A549 (cell line): ENCODE measurements at regions not wholly inside any gene's neighbourhood (a gene's known extent, or its start where the extent isn't known, plus 50 kb on each side); places are given as distances from the start of the nearest gene placed in this dataset.

Experiments
- ATAC-seq, 2 experiments: fragments of 200-7000 bp in 1 of 2; fragments of >200 bp in 1 of 2; cut with Nextera tagmentation in 1 of 2; cut with Tn5 transposase in 1 of 2; 3 replicates each; pipeline versions ENCODE4 v1.8.0 to v1.9.1; 2018 to 2020; ENCODE audit warnings: mild to moderate bottlenecking in 1 of 2, moderate library complexity in 1 of 2
- CTCF ChIA-PET: fragments of 300-600 bp; sonication (Branson Sonifier 250); formaldehyde crosslinking; extraction: SDS; loops from one replicate; lab custom pipeline; 2021; ENCODE audit warnings: antibody characterized with exemption, inconsistent platforms; lab: Yijun Ruan, JAX
- POLR2A ChIA-PET: fragments of 350-600 bp; formaldehyde crosslinking; extraction: SDS; loops from one replicate; lab custom pipeline; 2021; ENCODE audit warnings: antibody characterized with exemption, inconsistent platforms; lab: Yijun Ruan, JAX
- DNase-seq, 2 experiments: peaks; one replicate each; pipeline versions ENCODE4 v3.0.0 to v3.0.0-alpha.2; 2011 to 2016; ENCODE audit warnings: low read depth in 1 of 2, low spot score in 1 of 2
- FAIRE-seq: peaks from 2 replicates; lab custom pipeline; 2011; peaks lifted over from hg19 to GRCh38; lab: Jason Lieb, UNC
- H3K27ac ChIP-seq, 2 experiments: fragments of >200 bp; sonication (Bioruptor Twin); formaldehyde crosslinking; 3 replicates each; pipeline ENCODE4 v1.5.1; 2016 to 2017
- H3K4me1 ChIP-seq: fragments of >200 bp; sonication (Bioruptor Twin); formaldehyde crosslinking; 3 replicates; pipeline ENCODE4 v1.6.1; 2016
- H3K4me2 ChIP-seq: fragments of >200 bp; sonication (Bioruptor Twin); formaldehyde crosslinking; 3 replicates; pipeline ENCODE4 v1.6.1; 2016
- H3K4me3 ChIP-seq: fragments of >200 bp; sonication (Bioruptor Twin); formaldehyde crosslinking; 3 replicates; pipeline ENCODE4 v1.5.1; 2016
- H3K9me3 ChIP-seq: fragments of >200 bp; sonication (Bioruptor Twin); formaldehyde crosslinking; 3 replicates; pipeline ENCODE4 v1.6.1; 2016
- CEBPB ChIP-seq, 2 experiments: fragments of >200 bp in 1 of 2; sonication (Bioruptor Twin) in 1 of 2; formaldehyde crosslinking in 1 of 2; IDR thresholded peaks; 2 replicates each; pipeline ENCODE4 v1.6.1; 2012 to 2016
- CHD2 ChIP-seq: fragments of 150-350 bp; IDR thresholded peaks from 2 replicates; pipeline ENCODE4 v1.6.1; 2014; ENCODE audit warnings: low read length; ENCODE audit not compliant: partially characterized antibody
- CHD4 ChIP-seq: fragments of 200-600 bp; sonication (generic); IDR thresholded peaks from 2 replicates; pipeline ENCODE4 v1.6.1; 2016; ENCODE audit warnings: antibody characterized with exemption, mild to moderate bottlenecking, borderline replicate concordance
- E2F6 ChIP-seq: IDR thresholded peaks from 2 replicates; pipeline ENCODE4 v1.6.1; 2012; ENCODE audit warnings: low read depth, borderline replicate concordance
- EP300 ChIP-seq, 2 experiments: fragments of >200 bp; sonication (Bioruptor Twin); formaldehyde crosslinking; IDR thresholded peaks; 2 replicates in 1 of 2; 3 replicates in 1 of 2; pipeline ENCODE4 v1.6.1; 2016 to 2017
- FOXS1 ChIP-seq: fragments of 250-450 bp; sonication (Bioruptor Pico); IDR thresholded peaks from 2 replicates; pipeline ENCODE4 v1.5.0; 2020; ENCODE audit warnings: mild to moderate bottlenecking, moderate library complexity
- HEYL ChIP-seq: fragments of 250-450 bp; sonication (Bioruptor Pico); IDR thresholded peaks from 2 replicates; pipeline ENCODE4 v1.8.0; 2021; ENCODE audit warnings: mild to moderate bottlenecking, moderate library complexity
- HMGXB4 ChIP-seq: fragments of 250-450 bp; sonication (Bioruptor Pico); IDR thresholded peaks from 2 replicates; pipeline ENCODE4 v1.5.0; 2021; ENCODE audit warnings: mild to moderate bottlenecking, moderate library complexity, borderline replicate concordance
- HOXA7 ChIP-seq: fragments of 250-450 bp; sonication (Bioruptor Pico); IDR thresholded peaks from 2 replicates; pipeline ENCODE4 v1.5.0; 2020; ENCODE audit warnings: mild to moderate bottlenecking, moderate library complexity
- HOXB13 ChIP-seq: fragments of 250-450 bp; sonication (Bioruptor Pico); IDR thresholded peaks from 2 replicates; pipeline ENCODE4 v1.5.0; 2020; ENCODE audit warnings: low read depth, mild to moderate bottlenecking, moderate library complexity
- MYC ChIP-seq: IDR thresholded peaks from 2 replicates; pipeline ENCODE4 v1.6.1; 2012; ENCODE audit warnings: mild to moderate bottlenecking, inconsistent platforms, low read length, improper control_type of control experiment, borderline replicate concordance
- NR3C1 ChIP-seq: fragments of >200 bp; sonication (Bioruptor Twin); formaldehyde crosslinking; IDR thresholded peaks from 3 replicates; pipeline ENCODE4 v1.6.1; 2017
- PBX3 ChIP-seq: IDR thresholded peaks from 2 replicates; pipeline ENCODE4 v1.6.1; 2012
- POLR2A ChIP-seq: IDR thresholded peaks from 2 replicates; pipeline ENCODE4 v1.6.1; 2012; ENCODE audit warnings: mild to moderate bottlenecking, low read length
- RNF2 ChIP-seq: fragments of 200-600 bp; sonication (generic); IDR thresholded peaks from 2 replicates; pipeline ENCODE4 v1.6.1; 2016; ENCODE audit warnings: low read depth, mild to moderate bottlenecking, antibody characterized with exemption, moderate library complexity, borderline replicate concordance
- TFCP2L1 ChIP-seq: fragments of 250-450 bp; sonication (Bioruptor Pico); IDR thresholded peaks from 2 replicates; pipeline ENCODE4 v1.5.0; 2021; ENCODE audit warnings: mild to moderate bottlenecking
- ZNF302 ChIP-seq: fragments of 250-450 bp; sonication (Bioruptor Pico); IDR thresholded peaks from 2 replicates; pipeline ENCODE4 v1.9.0; 2021; ENCODE audit warnings: inconsistent platforms, mild to moderate bottlenecking, moderate library complexity
- ZSCAN20 ChIP-seq: fragments of 250-450 bp; sonication (Bioruptor Pico); IDR thresholded peaks from 2 replicates; pipeline ENCODE4 v1.8.0; 2022; ENCODE audit warnings: mild to moderate bottlenecking, moderate library complexity
- WGBS: methylation state at CpG from one replicate; pipeline ENCODE4 v1.1.6; 2017; ENCODE audit errors: missing lambda C conversion rate; 5-methylcytosine and 5-hydroxymethylcytosine counted together
- TF ChIP-seq, protein P1 (sequence below): fragments of 150-350 bp; IDR thresholded peaks from 2 replicates; pipeline ENCODE4 v1.6.1; 2014; ENCODE audit warnings: low read depth, mild to moderate bottlenecking, low read length

- Histone ChIP-seq H3K4me1 (no peaks in the 10 kb centered on the region), H3K4me3 (no peak overlapping the region), H3K27ac (no peak overlapping the region), H3K4me2 (no peak overlapping the region), H3K9me3 (no peaks in the 10 kb centered on the region)
- TF ChIP-seq TFCP2L1 (CRISPR knock-in tag), result no peak
- no peak for TF ChIP-seq HMGXB4 (CRISPR knock-in tag)
- no peak for TF ChIP-seq FOXS1
- TF ChIP-seq POLR2A, result no peak
- no peak for TF ChIP-seq HOXA7 (CRISPR knock-in tag)
- no peak for TF ChIP-seq HEYL (CRISPR knock-in tag)
- TF ChIP-seq PBX3, result no peak
- TF ChIP-seq NR3C1, result no peak
- no peak for TF ChIP-seq E2F6
- TF ChIP-seq HOXB13 (CRISPR knock-in tag), result no peak
- no peak for TF ChIP-seq EP300 (IDR thresholded peaks at IDR 0.05)
- DNase-seq (no peak), ATAC-seq (no peak), FAIRE-seq (no peak)
- CTCF ChIA-PET, result interaction anchor here (0.8 kb wide), 1 partner anchor 33 kb away, joined by 3 read pairs; no protein-coding TSS in a partner anchor
- POLR2A ChIA-PET, result no interaction called here
- WGBS, result 20% methylated on average over 8 of the region's 8 CpGs
Measured at GRCh38 chr9:2979957-2980610, 136.2 kb upstream of the PUM3 start.

DNA sequence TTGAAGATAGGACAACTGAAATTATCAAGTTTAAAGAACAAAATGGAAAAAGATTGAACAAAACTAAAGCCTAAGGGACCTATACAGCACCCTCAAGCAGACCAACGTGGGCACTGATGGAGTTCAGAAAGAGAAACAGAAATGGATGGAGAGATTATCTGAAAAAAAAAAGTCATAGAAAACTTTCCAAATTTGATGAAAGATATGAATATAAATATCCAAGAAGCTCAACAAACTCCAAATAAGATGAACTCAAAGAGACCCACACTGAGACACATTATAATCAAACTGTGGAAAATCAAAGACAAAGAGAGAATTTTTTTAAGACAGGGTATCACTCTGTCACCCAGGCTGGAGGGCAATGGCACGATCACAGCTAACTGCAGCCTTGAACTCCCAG is 128.6 kb upstream of the PUM3 start:
- DNase-seq (no peak), FAIRE-seq (no peak), ATAC-seq (no peak)
- CTCF ChIA-PET, result interaction anchor here (0.6 kb wide), 1 partner anchor 8 kb away, joined by 3 read pairs; no protein-coding TSS in a partner anchor
- Histone ChIP-seq H3K27ac (no peak overlapping the region), H3K4me1 (no peaks in the 10 kb centered on the region), H3K4me2 (no peak overlapping the region), H3K9me3 (peaks cover 5% of the 10 kb centered on the region; the same call in 2 of the 3 replicates), H3K4me3 (no peak overlapping the region)
- POLR2A ChIA-PET, result no interaction called here
- TF ChIP-seq RNF2 (no peak), EP300 (IDR thresholded peaks at IDR 0.05) (no peak), CEBPB (IDR thresholded peaks at IDR 0.05) (no peak), CHD2 (no peak), ZSCAN20 (no peak), HMGXB4 (CRISPR knock-in tag) (no peak), FOXS1 (no peak), CHD4 (no peak), ZNF302 (CRISPR knock-in tag) (no peak), HOXB13 (CRISPR knock-in tag) (no peak), MYC (no peak)
- TF ChIP-seq, protein P1, sequence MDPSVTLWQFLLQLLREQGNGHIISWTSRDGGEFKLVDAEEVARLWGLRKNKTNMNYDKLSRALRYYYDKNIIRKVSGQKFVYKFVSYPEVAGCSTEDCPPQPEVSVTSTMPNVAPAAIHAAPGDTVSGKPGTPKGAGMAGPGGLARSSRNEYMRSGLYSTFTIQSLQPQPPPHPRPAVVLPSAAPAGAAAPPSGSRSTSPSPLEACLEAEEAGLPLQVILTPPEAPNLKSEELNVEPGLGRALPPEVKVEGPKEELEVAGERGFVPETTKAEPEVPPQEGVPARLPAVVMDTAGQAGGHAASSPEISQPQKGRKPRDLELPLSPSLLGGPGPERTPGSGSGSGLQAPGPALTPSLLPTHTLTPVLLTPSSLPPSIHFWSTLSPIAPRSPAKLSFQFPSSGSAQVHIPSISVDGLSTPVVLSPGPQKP, result no peak
- WGBS, result 0% methylated on average over 2 of the region's 2 CpGs
